Hematopoietic multipotent progenitor cell treated with erythropoietin and hydrocortisone succinate and interleukin-3 and kit ligand, for 4 days (in vitro differentiated cells): ENCODE measurements at regions not wholly inside any gene's neighbourhood (a gene's known extent, or its start where the extent isn't known, plus 50 kb on each side); places are given as distances from the start of the nearest gene placed in this dataset.
"Not testable (repeated sequence)": the region's sequence is repeated elsewhere in the genome, so short reads cannot be mapped to it uniquely, and the experiment has no call there.

Source experiments
- DNase-seq: peaks from one replicate; pipeline ENCODE4 v3.0.0-alpha.2; 2015

GRCh38 chr7:119643558-119643957 lies 629.4 kb upstream of the KCND2 start:
- no peak for DNase-seq

GRCh38 chr7:119647286-119647685 lies 625.7 kb upstream of the KCND2 start:
- DNase-seq = no peak

GRCh38 chr7:119648752-119649151 lies 624.2 kb upstream of the KCND2 start:
- not testable (repeated sequence) for DNase-seq

GRCh38 chr7:119660080-119660479 lies 612.9 kb upstream of the KCND2 start:
- DNase-seq = no peak

GRCh38 chr7:119664601-119665000 lies 608.4 kb upstream of the KCND2 start:
- no peak for DNase-seq

- DNase-seq = no peak
Measured at GRCh38 chr7:119665796-119666195, 607.2 kb upstream of the KCND2 start.

GRCh38 chr7:119681336-119681735 lies 591.6 kb upstream of the KCND2 start:
- no peak for DNase-seq

GRCh38 chr7:119684763-119685162 lies 588.2 kb upstream of the KCND2 start:
- DNase-seq = no peak

- no peak for DNase-seq
Measured at GRCh38 chr7:119685906-119686305, 587.1 kb upstream of the KCND2 start.

- DNase-seq = no peak
Measured at GRCh38 chr7:119688831-119689230, 584.1 kb upstream of the KCND2 start.

- no peak for DNase-seq
Measured at GRCh38 chr7:119692541-119692940, 580.4 kb upstream of the KCND2 start.

GRCh38 chr7:119694506-119694905 lies 578.5 kb upstream of the KCND2 start:
- no peak for DNase-seq

GRCh38 chr7:119696336-119696735 lies 576.6 kb upstream of the KCND2 start:
- DNase-seq = no peak

GRCh38 chr7:119703895-119704294 lies 569.1 kb upstream of the KCND2 start:
- no peak for DNase-seq

- DNase-seq = no peak
Measured at GRCh38 chr7:119706608-119707007, 566.4 kb upstream of the KCND2 start.

GRCh38 chr7:119708891-119709290 lies 564.1 kb upstream of the KCND2 start:
- no peak for DNase-seq

- no peak for DNase-seq
Measured at GRCh38 chr7:119711104-119711503, 561.9 kb upstream of the KCND2 start.

GRCh38 chr7:119712886-119713462 lies 560.0 kb upstream of the KCND2 start:
- DNase-seq = no peak

- DNase-seq = no peak
Measured at GRCh38 chr7:119713606-119714005, 559.4 kb upstream of the KCND2 start.

GRCh38 chr7:119720541-119720940 lies 552.4 kb upstream of the KCND2 start:
- DNase-seq = no peak

GRCh38 chr7:119724041-119724792 lies 548.8 kb upstream of the KCND2 start:
- no peak for DNase-seq

GRCh38 chr7:119733127-119733879 lies 539.7 kb upstream of the KCND2 start:
- DNase-seq = no peak

GRCh38 chr7:119737390-119737789 lies 535.6 kb upstream of the KCND2 start:
- DNase-seq = no peak

- not testable (repeated sequence) for DNase-seq
Measured at GRCh38 chr7:119745280-119745679, 527.7 kb upstream of the KCND2 start.
